ENCODE measurements at regions not wholly inside any gene's neighbourhood (a gene's known extent, or its start where the extent isn't known, plus 50 kb on each side); places are given as distances from the start of the nearest gene placed in this dataset.

- no peak for DNase-seq (ENCODE audit: low spot score)
- Histone ChIP-seq H2AFZ (ENCODE audit: low read length) (no peak overlapping the region), H3K9me3 (ENCODE audit: low read length) (no peaks in the 10 kb centered on the region), H3K4me2 (ENCODE audit: low read length) (no peak overlapping the region), H3K79me2 (ENCODE audit: insufficient read depth, low read depth, low read length) (no peaks in the 10 kb centered on the region), H3K4me3 (ENCODE audit: low read depth, low read length, poor library complexity, severe bottlenecking) (no peak overlapping the region), H4K20me1 (ENCODE audit: insufficient read depth, low read length) (no peaks in the 10 kb centered on the region), H3K27ac (ENCODE audit: low read depth, low read length, poor library complexity, severe bottlenecking) (no peak overlapping the region), H3K36me3 (ENCODE audit: insufficient read depth, low read length) (no peaks in the 10 kb centered on the region), H3K9me2 (ENCODE audit: insufficient read depth, low read length) (no peaks in the 10 kb centered on the region), H3K4me1 (ENCODE audit: insufficient read depth, low read length, poor library complexity, severe bottlenecking) (no peaks in the 10 kb centered on the region)
- no peak for TF ChIP-seq EZH2phosphoT487 (IDR thresholded peaks at IDR 0.05; ENCODE audit: borderline replicate concordance, low read depth, low read length)
- no peak for TF ChIP-seq CTCF (conservative IDR thresholded peaks at IDR 0.05; ENCODE audit: low read length)
- no TSS peak for BruUV-seq (replicated peaks)
- ChIA-PET CTCF (ENCODE audit: unreplicated experiment) (no interaction called here), POLR2A (no interaction called here)
- intact Hi-C loops (cut with micrococcal nuclease; ENCODE audit: unreplicated experiment), result no loop called here
These were observed 138.3 kb upstream of the HABP2 start for GRCh38 chr10:113414543-113414942.

- Histone ChIP-seq H2AFZ (ENCODE audit: low read length) (no peak overlapping the region), H3K36me3 (ENCODE audit: insufficient read depth, low read length) (no peaks in the 10 kb centered on the region), H3K79me2 (ENCODE audit: insufficient read depth, low read depth, low read length) (no peaks in the 10 kb centered on the region), H3K27ac (ENCODE audit: low read depth, low read length, poor library complexity, severe bottlenecking) (no peak overlapping the region), H3K4me1 (ENCODE audit: insufficient read depth, low read length, poor library complexity, severe bottlenecking) (no peaks in the 10 kb centered on the region), H3K9me2 (ENCODE audit: insufficient read depth, low read length) (no peaks in the 10 kb centered on the region), H4K20me1 (ENCODE audit: insufficient read depth, low read length) (no peaks in the 10 kb centered on the region), H3K9me3 (ENCODE audit: low read length) (0 out of 2 replicates have a peak, but pooled peaks cover 2% of the 10 kb centered on the region), H3K4me3 (ENCODE audit: low read depth, low read length, poor library complexity, severe bottlenecking) (no peak overlapping the region), H3K4me2 (ENCODE audit: low read length) (no peak overlapping the region)
- no TSS peak for BruUV-seq (replicated peaks)
- no peak for DNase-seq (ENCODE audit: low spot score)
- intact Hi-C loops (cut with micrococcal nuclease; ENCODE audit: unreplicated experiment), result no loop called here
- TF ChIP-seq CTCF (conservative IDR thresholded peaks at IDR 0.05; ENCODE audit: low read length) (no peak), EZH2phosphoT487 (IDR thresholded peaks at IDR 0.05; ENCODE audit: borderline replicate concordance, low read depth, low read length) (no peak)
- ChIA-PET POLR2A (interaction anchor here (0.5 to 0.6 kb wide), 2 partner anchors 27 to 888 kb away, joined by 3 read pairs; no protein-coding TSS in a partner anchor), CTCF (ENCODE audit: unreplicated experiment) (no interaction called here)
These were observed 137.6 kb upstream of the HABP2 start for GRCh38 chr10:113415246-113415645.

- Histone ChIP-seq H3K4me2 (ENCODE audit: low read length) (no peak overlapping the region), H3K4me1 (ENCODE audit: insufficient read depth, low read length, poor library complexity, severe bottlenecking) (no peaks in the 10 kb centered on the region), H2AFZ (ENCODE audit: low read length) (no peak overlapping the region), H3K4me3 (ENCODE audit: low read depth, low read length, poor library complexity, severe bottlenecking) (no peak overlapping the region), H4K20me1 (ENCODE audit: insufficient read depth, low read length) (no peaks in the 10 kb centered on the region), H3K9me3 (ENCODE audit: low read length) (0 out of 2 replicates have a peak, but pooled peaks cover 5% of the 10 kb centered on the region), H3K36me3 (ENCODE audit: insufficient read depth, low read length) (no peaks in the 10 kb centered on the region), H3K9me2 (ENCODE audit: insufficient read depth, low read length) (no peaks in the 10 kb centered on the region), H3K79me2 (ENCODE audit: insufficient read depth, low read depth, low read length) (no peaks in the 10 kb centered on the region), H3K27ac (ENCODE audit: low read depth, low read length, poor library complexity, severe bottlenecking) (no peak overlapping the region)
- no peak for DNase-seq (ENCODE audit: low spot score)
- POLR2A ChIA-PET, result interaction anchor here (0.5 to 1.1 kb wide), 2 partner anchors 13 to 436 kb away, joined by 3 read pairs; no protein-coding TSS in a partner anchor
- no peak for TF ChIP-seq CTCF (conservative IDR thresholded peaks at IDR 0.05; ENCODE audit: low read length)
- BruUV-seq (replicated peaks), result no TSS peak
- intact Hi-C loops (cut with micrococcal nuclease; ENCODE audit: unreplicated experiment), result no loop called here
- CTCF ChIA-PET (ENCODE audit: unreplicated experiment), result no interaction called here
These were observed 132.7 kb upstream of the HABP2 start for GRCh38 chr10:113420057-113420732.
